PC-3 (cell line): ENCODE measurements at regions not wholly inside any gene's neighbourhood (a gene's known extent, or its start where the extent isn't known, plus 50 kb on each side); places are given as distances from the start of the nearest gene placed in this dataset.

Experiments used
- ATAC-seq: fragments of 200-7000 bp; cut with Tn5 transposase; 2 replicates; pipeline ENCODE4 v1.9.1; 2020; ENCODE audit warnings: mild to moderate bottlenecking, moderate library complexity
- BruUV-seq: library from RNA; stranded (reverse); fragments of 400-500 nt; replicated peaks from 2 replicates; lab custom pipeline; 2021; lab: Mats Ljungman, UMichigan
- CTCF ChIA-PET: fragments of 300-600 bp; sonication (Branson Sonifier 250); formaldehyde crosslinking; loops from one replicate; lab custom pipeline; 2022; ENCODE audit warnings: antibody characterized with exemption; lab: Charles Lee
- POLR2A ChIA-PET: fragments of 300-600 bp; sonication (Branson Sonifier 250); formaldehyde crosslinking; loops from one replicate; lab custom pipeline; 2022; ENCODE audit warnings: antibody characterized with exemption; ENCODE audit not compliant: unreplicated experiment; lab: Charles Lee
- DNase-seq: peaks from one replicate; pipeline ENCODE4 v3.0.0-alpha.2; 2015
- H2AFZ ChIP-seq: fragments of 300-600 bp; sonication (generic); 2 replicates; pipeline ENCODE4 v1.6.0; 2016; ENCODE audit warnings: antibody characterized with exemption, low read length
- H3F3A ChIP-seq: fragments of 300-600 bp; sonication (generic); one replicate; pipeline ENCODE4 v1.6.0; 2017; ENCODE audit warnings: antibody characterized with exemption, low read length, control low read depth, mild to moderate bottlenecking; ENCODE audit not compliant: unreplicated experiment
- H3K27ac ChIP-seq: fragments of 300-600 bp; sonication (generic); 2 replicates; pipeline ENCODE4 v1.5.1; 2016; ENCODE audit warnings: mild to moderate bottlenecking, low read length
- H3K27me3 ChIP-seq: fragments of 300-600 bp; sonication (generic); 2 replicates; pipeline ENCODE4 v1.6.1; 2016; ENCODE audit warnings: low read length, mixed read lengths
- H3K36me3 ChIP-seq: fragments of 300-600 bp; sonication (generic); 2 replicates; pipeline ENCODE4 v1.6.1; 2016; ENCODE audit warnings: low read depth, mixed run types, low read length, mixed read lengths
- H3K4me1 ChIP-seq: fragments of 300-600 bp; sonication (generic); 2 replicates; pipeline ENCODE4 v1.5.1; 2016; ENCODE audit warnings: low read length; ENCODE audit not compliant: insufficient read depth
- H3K4me2 ChIP-seq: fragments of 300-600 bp; sonication (generic); 2 replicates; pipeline ENCODE4 v1.6.0; 2016; ENCODE audit warnings: low read length
- H3K4me3 ChIP-seq: fragments of 300-600 bp; sonication (generic); 2 replicates; pipeline ENCODE4 v1.5.1; 2016; ENCODE audit warnings: mild to moderate bottlenecking, low read length, mixed read lengths
- H3K79me2 ChIP-seq: fragments of 300-600 bp; sonication (generic); 2 replicates; pipeline ENCODE4 v1.6.1; 2017; ENCODE audit warnings: low read length, mixed read lengths
- H3K9ac ChIP-seq: fragments of 300-600 bp; sonication (generic); 2 replicates; pipeline ENCODE4 v1.6.0; 2016; ENCODE audit warnings: mild to moderate bottlenecking, low read length
- H3K9me2 ChIP-seq: fragments of 300-600 bp; sonication (generic); replicated peaks from 2 replicates; pipeline ENCODE4 v1.6.1; 2016; ENCODE audit warnings: mixed run types, low read length, mixed read lengths
- H3K9me3 ChIP-seq: fragments of 300-600 bp; sonication (generic); 2 replicates; pipeline ENCODE4 v1.6.1; 2016; ENCODE audit warnings: low read length, mixed read lengths
- H4K20me1 ChIP-seq: fragments of 300-600 bp; sonication (generic); 2 replicates; pipeline ENCODE4 v1.6.1; 2016; ENCODE audit warnings: low read length, mixed read lengths
- EZH2 ChIP-seq: fragments of 300-600 bp; sonication (generic); IDR thresholded peaks from one replicate; pipeline ENCODE4 v1.6.1; 2017; ENCODE audit warnings: antibody characterized with exemption, mild to moderate bottlenecking, low read length; ENCODE audit not compliant: unreplicated experiment
- EZH2phosphoT487 ChIP-seq: fragments of 300-600 bp; sonication (generic); IDR thresholded peaks from 2 replicates; pipeline ENCODE4 v1.6.1; 2018; ENCODE audit warnings: mild to moderate bottlenecking, antibody characterized with exemption, low read length, borderline replicate concordance
- intact Hi-C: fragments of 100-400 bp; cut with micrococcal nuclease; formaldehyde crosslinking; loops from 2 replicates; pipeline ENCODE4 v1.9.0; 2023
- TF ChIP-seq, protein P1 (sequence below): fragments of 300-600 bp; sonication (generic); conservative IDR thresholded peaks from 2 replicates; pipeline ENCODE4 v1.5.1; 2017; ENCODE audit warnings: antibody characterized with exemption, low read depth, mild to moderate bottlenecking, low read length

DNA sequence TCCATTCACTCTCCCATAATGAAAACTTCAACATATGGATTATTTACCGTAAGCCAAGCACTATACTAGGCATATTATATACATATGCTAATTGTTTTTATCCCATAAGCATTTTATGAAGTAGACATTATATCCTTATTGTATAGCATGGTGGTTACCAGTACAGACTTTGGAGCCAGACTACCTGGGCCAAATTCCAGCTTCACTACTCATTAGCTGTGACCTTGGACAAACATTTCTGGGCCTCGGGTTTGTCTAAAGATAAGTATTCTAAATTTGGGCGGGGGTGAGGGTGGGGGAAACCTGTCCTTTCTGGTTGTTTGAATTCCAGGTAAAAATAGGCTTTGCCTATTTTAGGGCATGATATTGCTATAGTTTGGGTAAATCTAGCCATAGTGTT, 66.5 kb upstream of the P2RY1 start:
- no peak overlapping the region for H3K27ac ChIP-seq
- no peak overlapping the region for H3K4me2 ChIP-seq
- TF ChIP-seq EZH2phosphoT487 = no peak
- TF ChIP-seq, protein P1, sequence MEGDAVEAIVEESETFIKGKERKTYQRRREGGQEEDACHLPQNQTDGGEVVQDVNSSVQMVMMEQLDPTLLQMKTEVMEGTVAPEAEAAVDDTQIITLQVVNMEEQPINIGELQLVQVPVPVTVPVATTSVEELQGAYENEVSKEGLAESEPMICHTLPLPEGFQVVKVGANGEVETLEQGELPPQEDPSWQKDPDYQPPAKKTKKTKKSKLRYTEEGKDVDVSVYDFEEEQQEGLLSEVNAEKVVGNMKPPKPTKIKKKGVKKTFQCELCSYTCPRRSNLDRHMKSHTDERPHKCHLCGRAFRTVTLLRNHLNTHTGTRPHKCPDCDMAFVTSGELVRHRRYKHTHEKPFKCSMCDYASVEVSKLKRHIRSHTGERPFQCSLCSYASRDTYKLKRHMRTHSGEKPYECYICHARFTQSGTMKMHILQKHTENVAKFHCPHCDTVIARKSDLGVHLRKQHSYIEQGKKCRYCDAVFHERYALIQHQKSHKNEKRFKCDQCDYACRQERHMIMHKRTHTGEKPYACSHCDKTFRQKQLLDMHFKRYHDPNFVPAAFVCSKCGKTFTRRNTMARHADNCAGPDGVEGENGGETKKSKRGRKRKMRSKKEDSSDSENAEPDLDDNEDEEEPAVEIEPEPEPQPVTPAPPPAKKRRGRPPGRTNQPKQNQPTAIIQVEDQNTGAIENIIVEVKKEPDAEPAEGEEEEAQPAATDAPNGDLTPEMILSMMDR = no peak
- no peak for TF ChIP-seq EZH2
- intact Hi-C loops = no loop called here
- H3K79me2 ChIP-seq = no peaks in the 10 kb centered on the region
- H3K4me1 ChIP-seq = no peaks in the 10 kb centered on the region
- H4K20me1 ChIP-seq = no peaks in the 10 kb centered on the region
- no peaks in the 10 kb centered on the region for H3K36me3 ChIP-seq
- ATAC-seq = no peak
- H3K9me3 ChIP-seq = no peaks in the 10 kb centered on the region
- POLR2A ChIA-PET = no interaction called here
- H3K9ac ChIP-seq = no peak overlapping the region
- DNase-seq = no peak
- H2AFZ ChIP-seq = no peak overlapping the region
- no peak overlapping the region for H3K4me3 ChIP-seq
- CTCF ChIA-PET = no interaction called here
- no peaks in the 10 kb centered on the region for H3K9me2 ChIP-seq
- H3K27me3 ChIP-seq = no peaks in the 10 kb centered on the region
- BruUV-seq = no TSS peak
- H3F3A ChIP-seq = no peaks in the 10 kb centered on the region

DNA sequence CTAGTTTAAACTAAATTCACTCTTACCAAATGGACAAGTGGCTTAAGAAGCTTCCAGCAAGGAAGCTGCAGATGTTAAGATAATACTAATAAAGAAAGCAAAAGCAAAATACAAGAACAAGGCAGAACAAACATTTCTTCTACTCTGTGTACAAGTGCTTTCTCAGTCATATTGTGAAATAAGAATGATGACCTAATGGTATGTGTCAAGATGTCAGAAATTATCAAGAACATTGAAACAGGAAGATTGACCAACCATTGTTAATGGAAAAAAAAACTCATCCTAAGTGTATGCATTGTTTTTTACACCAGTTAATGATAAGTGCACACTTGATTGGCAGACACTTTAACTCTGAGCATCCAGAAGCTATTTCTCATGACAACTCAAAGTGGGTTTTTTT, 65.4 kb upstream of the P2RY1 start:
- CTCF ChIA-PET = no interaction called here
- Histone ChIP-seq H3K36me3 (no peaks in the 10 kb centered on the region), H3K79me2 (no peaks in the 10 kb centered on the region), H3K27ac (no peak overlapping the region), H4K20me1 (no peaks in the 10 kb centered on the region), H3K9ac (no peak overlapping the region), H2AFZ (no peak overlapping the region), H3K27me3 (no peaks in the 10 kb centered on the region), H3K9me2 (no peaks in the 10 kb centered on the region), H3K4me1 (no peaks in the 10 kb centered on the region), H3F3A (no peaks in the 10 kb centered on the region), H3K4me3 (no peak overlapping the region), H3K9me3 (no peaks in the 10 kb centered on the region), H3K4me2 (no peak overlapping the region)
- intact Hi-C loops = no loop called here
- BruUV-seq = no TSS peak
- DNase-seq (no peak), ATAC-seq (no peak)
- TF ChIP-seq, protein P1 = no peak
- TF ChIP-seq EZH2 = no peak
- TF ChIP-seq EZH2phosphoT487 = no peak
- POLR2A ChIA-PET = no interaction called here

DNA sequence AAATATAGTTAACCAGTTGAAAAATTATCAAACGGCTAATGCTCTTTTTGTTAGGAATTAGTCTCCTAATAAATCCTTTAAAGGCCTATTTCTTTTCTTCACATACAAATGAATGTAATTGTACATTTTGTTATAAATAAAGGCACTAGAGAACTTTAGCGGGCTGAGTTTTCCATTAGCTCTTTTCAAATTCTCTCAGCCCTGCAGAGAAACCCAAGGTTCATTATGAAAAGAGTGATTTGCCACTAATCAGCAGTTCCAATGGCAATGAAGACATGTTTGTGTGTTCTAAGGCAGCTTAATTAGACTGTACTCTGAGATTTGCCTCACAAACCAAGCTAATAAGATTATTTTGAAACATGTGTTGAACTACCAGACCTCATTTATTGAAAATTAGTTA, 64.6 kb upstream of the P2RY1 start:
- Histone ChIP-seq H3K4me3 (no peak overlapping the region), H3K4me1 (no peaks in the 10 kb centered on the region), H2AFZ (no peak overlapping the region), H3K79me2 (no peaks in the 10 kb centered on the region), H4K20me1 (no peaks in the 10 kb centered on the region), H3K27me3 (no peaks in the 10 kb centered on the region), H3F3A (no peaks in the 10 kb centered on the region), H3K4me2 (no peak overlapping the region), H3K9me2 (no peaks in the 10 kb centered on the region), H3K27ac (no peak overlapping the region), H3K9ac (no peak overlapping the region), H3K9me3 (no peaks in the 10 kb centered on the region), H3K36me3 (no peaks in the 10 kb centered on the region)
- BruUV-seq = no TSS peak
- TF ChIP-seq EZH2 (no peak), EZH2phosphoT487 (no peak)
- TF ChIP-seq, protein P1 = no peak
- intact Hi-C loops = no loop called here
- POLR2A ChIA-PET = no interaction called here
- DNase-seq (no peak), ATAC-seq (no peak)
- CTCF ChIA-PET = no interaction called here
